ENCODE measurements at regions not wholly inside any gene's neighbourhood (a gene's known extent, or its start where the extent isn't known, plus 50 kb on each side); places are given as distances from the start of the nearest gene placed in this dataset.
A peak's percentile ranks its signal among the peaks of the same experiment; 100 is the strongest.

DNA sequence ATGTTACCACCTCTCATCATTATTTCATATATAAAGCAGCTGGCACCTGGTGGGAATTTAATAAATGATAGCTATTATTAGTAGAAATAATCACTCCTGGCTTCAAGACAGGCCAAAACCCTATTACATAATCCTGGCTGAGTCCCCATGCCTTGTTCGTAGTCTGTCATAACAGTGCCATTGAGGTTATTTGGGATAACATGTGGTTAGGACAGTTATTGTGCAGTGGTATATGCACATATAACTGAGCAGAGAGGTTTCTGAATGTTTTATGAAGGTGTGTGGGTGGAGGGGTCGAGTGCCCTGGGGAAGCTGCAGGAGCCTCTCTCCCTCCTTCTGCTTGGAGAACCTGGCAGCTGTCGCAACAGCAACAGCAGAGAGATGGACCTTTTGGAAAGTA, 162.4 kb upstream of the NABP1 start:
- no peak for DNase-seq

DNA sequence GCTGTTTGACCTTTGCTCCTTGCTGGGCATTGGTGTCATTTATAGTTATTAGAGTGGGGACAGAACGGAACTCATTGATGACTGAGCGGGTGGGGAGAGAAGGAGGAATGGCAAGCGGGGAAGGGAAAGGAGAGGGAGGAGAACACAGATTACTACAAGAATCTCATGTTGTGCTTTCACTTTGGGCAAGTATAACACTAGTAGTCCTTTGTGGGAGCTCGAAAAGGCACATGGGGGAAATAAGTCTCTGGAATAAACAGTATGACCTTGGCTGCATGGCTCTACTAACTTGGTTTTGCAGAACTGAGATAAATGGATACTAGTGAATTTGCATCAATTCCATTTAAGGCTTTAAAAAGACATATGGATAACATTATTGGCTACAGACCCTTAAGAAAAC, 161.7 kb upstream of the NABP1 start:
- no peak for DNase-seq

DNA sequence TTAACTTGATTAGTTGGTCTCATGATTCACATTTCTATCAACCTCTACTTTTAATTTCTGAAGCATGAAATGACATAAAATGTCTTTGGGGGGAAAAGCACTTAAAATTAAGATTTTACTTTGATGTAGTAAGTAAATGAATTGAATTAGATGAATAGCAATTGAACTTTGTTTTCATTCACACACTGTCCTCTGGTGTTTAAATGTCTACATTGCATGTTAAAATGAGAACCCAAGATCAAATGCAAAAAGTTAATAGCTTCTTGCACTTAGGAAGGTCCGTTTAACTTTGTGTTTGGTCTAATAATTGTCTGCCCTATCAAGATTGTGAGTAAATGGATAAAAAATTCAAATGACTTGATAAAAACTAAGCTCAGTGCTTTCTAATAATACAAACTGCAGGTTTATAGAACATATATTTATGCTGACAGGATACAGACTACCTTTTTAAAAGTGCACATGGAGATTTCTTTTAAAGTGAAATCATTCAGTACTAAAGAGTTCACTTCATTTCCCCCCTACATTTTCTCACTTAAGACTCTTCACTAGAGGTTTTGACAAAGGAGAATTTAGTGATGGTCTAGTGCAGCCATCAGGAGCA, 156.2 kb upstream of the NABP1 start:
- peak; percentile 9 for DNase-seq

DNA sequence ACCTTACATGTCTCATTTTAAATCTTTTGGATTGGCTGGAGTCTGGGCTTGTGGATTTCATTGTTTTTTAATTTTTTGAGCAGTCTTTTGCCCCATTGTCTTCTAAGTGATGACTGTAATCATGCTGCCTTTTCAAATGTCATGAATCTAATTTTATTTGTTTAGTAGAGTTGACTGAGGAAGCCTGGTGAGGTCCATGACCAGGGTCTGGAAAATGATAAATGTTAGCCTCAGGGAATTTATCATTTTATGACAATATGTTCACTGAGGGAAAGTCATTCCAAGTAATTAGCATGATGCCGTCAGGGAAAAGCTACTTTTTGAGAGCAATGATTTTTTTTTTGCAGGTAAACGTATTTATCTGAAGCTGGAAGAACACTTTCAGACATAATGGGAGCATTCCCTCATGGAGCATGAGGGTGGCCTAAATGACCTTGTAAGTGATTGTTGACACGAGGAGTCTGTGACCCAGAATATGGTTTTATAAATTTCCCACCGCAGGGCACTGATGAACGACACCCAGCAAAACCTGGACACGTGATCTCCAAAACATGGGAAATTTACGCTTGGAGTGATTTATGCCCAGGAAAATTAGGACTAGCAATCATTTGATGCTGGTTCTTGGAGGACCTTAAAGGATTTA, 155.3 kb upstream of the NABP1 start:
- DNase-seq, result no peak

DNA sequence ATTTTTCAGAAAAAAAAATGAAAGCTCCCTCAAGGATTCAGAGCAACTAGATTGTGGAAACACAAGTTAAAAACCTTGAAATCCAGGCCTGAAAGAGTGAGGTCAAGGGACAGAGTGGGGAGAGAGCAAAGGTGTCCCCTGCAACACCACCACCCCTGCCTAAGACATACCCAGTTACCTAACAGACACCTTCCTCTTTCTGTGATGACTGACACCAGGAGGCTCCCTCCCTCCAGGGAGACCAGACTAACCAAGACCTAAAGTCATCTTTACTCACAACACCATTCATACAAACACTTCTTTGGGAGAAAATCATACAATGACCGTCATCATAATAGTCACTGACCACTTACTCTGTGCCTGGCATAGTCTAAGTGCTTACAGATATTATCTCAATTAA, 151.8 kb upstream of the NABP1 start:
- no peak for DNase-seq

DNA sequence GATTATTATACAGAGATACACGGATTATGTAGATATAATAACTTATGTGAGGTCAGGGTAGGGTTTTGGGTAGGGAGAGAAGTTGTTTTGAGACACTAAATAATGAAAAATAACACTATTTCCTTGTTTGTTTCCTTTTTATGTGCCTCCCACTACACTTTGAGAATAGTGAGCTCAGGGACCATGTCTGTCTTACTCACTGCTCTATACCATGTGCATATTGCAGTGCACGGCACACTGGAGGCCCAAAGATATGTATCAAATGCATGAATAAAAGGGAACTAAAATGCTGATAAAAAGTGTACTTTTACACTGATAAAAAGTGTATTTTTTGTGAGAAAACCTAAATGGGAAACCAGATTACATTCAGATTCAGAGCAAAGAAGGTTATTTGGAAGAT, 151.4 kb upstream of the NABP1 start:
- DNase-seq, result no peak

DNA sequence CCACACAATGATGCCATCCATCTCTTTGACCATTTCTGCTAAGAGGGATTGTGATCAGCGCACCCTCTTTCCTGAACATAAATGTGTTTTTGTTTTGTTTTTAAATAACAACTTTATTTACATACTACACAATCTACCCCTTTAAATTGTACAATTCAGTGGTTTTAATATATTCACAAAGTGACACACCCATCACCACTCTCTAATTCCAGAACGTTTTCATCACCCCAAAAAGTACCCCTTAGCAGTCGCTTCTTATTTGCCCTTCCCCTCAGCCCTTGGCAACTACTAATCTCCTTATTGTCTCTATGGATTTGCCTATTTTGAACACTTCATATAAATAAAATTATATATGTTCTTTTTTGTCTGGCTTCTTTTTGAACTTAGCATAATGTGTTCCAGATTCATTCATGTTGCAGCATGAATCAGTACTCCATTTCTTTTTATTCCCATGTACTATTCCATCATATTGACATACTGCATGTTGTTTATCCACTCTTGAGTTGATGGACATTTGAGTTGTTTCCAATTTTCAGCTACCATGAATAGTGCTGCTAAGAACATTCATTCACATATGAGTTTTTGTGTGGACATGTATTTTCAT, 150.9 kb upstream of the NABP1 start:
- no peak for DNase-seq

DNA sequence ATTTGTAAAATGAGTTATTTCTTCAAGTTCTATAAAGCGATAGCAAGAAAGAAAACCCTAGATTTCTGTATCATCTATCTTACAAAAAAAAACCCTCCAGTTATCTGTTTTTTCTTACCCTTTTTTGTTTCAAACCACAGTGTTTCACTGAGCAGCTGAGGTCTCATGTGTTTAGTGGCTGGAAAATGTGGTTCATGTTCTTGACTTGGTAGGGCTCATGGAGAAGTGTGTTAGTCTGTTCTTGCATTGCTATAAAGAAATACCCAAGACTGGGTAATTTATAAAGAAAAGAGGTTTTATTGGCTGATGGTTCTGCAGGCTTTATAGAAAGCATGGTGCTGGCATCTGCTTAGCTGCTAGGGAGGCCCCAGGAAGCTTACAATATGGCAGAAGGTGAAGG, 147.3 kb upstream of the NABP1 start:
- no peak for DNase-seq

DNA sequence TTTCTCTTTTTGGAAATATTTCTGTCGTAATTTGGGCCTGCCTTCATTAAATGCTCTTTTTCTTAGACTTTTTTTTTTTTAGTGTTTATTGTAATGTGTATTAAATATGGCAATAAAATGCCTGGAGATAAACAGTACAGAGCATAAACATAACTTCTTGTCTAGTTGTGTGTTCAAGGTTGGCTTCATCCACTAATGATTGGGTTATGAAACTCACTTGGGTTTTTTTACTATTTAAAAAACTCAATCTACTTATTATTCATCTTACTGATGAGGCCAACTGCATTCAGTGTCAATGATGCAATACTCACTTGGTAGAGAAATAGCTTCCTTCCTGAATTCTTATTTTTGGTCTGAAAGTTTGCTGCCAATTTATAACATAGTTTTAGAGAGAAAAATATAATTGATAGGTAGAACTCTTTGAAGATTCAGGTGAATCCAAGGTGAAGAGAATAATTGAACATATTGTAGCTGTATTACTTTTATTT, 144.2 kb upstream of the NABP1 start:
- DNase-seq, result no peak

DNA sequence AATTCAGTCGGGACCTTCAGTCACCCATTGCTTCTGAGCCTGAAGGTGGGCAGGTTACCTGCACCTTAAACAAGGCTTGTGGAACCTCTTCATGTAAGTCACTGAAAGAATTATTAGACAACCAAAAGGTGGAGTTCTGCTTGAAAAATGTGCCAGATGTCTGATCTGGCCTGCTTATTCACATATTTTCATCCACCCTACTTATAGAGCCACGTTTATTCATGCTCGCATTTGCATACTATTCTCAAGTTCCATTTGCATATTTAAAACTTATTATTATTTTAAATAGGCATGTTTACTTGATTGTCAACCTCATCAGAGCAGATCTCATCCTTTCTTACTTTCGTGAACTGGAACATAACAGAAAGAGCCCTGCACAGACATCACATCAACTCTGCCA, 140.0 kb upstream of the NABP1 start:
- no peak for DNase-seq

DNA sequence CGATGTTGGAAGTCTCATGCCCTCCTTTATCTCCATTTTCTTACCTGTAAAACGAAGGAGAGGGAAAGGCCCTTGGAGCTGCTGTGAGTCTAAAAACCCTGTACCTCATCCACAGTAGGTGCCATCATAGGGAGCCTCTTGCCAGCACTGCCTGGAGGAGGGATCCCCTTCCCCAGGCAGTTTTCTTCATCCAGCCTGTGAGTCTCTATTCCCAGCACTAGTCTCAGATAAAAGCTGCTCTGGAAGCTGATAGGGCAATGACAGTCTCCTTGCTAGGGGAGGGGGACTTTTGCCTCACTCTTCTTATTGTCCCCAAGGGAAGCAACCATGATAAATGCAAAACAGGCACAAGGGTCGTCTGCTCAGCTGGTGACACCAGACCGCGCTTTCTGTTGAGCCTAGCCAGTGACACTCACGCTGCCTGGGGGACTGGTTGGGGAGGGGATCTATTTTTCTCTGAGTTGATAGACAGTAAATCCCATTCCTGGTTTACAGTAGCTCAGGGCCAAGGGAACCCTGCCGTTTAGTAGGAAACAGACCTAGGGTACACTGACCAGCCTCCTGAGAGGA, 139.5 kb upstream of the NABP1 start:
- no peak for DNase-seq

DNA sequence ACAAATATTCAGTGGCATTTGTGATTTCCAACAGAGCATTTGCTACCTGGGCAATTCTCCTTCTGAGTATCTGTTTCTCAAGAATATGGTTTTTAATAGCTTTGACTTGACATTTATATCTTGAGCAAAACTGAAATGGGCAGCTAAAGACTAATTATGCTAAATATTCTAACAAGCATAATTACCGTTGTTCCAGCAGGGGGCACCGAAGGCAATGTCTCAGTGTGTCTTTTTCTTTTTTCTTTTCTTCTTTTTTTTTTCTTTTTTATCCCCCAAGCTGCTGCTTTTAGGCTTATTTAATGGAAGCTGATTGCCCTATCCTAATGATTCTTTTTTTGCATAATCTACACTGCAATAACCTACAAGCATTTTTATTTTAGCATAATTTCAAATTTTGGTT, 138.9 kb upstream of the NABP1 start:
- DNase-seq, result peak; percentile 24

DNA sequence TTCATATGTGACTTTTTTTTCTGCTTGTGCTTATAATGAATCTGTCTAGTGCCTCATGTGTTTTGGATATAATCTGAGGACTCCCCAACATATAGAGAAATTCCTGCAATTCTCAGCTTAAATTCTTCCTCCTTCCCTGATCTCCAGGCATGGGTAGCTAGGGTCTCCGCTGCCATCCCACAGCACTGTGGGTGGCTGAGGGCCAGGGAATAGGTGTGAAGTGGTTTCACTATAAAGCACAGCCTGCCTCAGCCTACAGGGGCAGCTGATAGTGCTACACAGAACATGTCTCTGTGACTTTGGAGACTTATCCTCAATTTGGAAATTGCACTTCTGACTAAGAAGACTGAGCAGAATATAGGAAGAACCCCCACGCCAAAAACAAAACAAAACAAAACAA, 137.3 kb upstream of the NABP1 start:
- DNase-seq, result no peak

DNA sequence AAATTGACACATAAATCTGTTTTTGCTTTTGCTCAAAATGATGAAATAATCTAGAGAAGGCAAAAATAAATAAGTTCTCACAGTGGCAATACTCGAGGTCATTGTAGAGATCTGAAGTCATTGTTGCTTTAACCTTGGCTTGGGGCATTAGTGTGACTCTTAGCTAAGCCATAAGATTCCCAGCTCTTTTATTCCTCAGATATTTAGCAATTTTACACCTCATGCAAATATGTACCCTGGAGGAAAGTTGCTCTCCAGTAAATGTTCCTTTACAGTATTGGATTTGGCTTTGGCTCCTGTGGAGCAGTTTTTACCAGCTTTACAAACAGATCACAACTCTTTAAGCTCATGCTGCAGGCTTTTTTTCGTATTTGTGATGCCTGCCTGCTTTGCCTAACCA, 134.2 kb upstream of the NABP1 start:
- no peak for DNase-seq

DNA sequence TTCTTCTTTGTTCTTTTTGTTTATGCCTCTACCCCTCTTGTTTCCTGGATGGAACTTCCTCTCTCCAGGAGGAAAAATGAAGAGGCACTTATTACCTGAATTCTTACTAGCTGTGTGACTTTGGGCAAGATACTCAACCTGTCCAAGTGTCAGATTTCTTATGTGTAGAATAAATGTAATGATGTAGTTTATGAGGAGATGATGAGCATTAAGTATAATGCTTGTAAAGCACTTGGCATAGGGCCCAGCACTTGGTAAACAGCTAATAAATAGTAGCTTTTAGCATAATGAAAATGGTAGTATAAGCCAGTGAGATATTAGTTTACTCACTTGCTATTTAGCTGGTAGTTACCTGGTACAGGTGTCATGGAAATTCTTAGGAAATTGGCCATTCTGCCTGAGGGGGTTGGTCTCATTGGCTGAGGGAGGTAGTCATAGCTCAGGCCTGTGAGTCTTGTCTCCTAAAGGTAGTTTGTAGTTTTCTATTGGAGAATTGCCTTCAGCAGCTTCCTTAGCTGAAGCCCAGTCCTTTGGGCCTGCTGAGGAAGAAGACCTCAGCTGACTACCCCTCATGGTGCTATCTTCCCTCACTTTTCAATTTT, 133.4 kb upstream of the NABP1 start:
- peak; percentile 92 for DNase-seq

DNA sequence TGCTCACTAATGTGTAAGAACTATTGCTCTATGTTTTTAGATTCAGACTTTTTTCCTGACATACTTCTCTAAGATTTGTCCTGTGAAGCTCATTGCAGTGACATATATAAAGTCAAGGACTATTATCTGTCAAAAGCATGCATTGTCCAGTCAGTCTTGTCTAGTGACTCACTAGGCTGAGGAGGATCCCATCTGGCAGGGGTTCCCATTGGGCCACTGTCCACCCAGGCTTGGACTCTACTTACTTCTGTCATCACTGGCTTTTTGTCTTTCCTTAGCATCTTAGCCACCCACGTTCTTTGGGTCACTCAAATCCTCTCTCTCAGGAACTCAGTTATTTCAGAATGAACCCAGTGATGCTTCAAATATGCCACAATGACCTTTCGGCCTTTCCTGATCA, 132.6 kb upstream of the NABP1 start:
- DNase-seq, result no peak

DNA sequence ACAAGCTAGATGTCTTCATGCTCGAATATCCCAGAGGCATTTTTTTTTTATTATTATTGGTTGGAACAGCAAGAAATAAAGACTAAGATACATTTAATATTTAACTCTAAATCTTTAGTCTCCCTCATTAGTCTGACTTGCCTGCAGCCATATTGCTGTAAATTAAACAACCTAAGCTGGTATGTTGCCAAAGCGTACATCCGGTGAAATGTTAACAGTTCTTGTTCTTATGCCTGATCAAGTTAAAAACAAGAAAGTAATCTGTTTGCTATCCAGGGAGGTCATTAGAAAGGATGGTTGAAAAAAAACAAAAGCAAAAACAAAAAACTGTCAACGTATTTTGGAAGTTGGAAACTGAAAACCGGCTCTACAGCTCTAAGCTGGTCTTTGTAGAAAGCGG, 125.9 kb upstream of the NABP1 start:
- peak; percentile 59 for DNase-seq

DNA sequence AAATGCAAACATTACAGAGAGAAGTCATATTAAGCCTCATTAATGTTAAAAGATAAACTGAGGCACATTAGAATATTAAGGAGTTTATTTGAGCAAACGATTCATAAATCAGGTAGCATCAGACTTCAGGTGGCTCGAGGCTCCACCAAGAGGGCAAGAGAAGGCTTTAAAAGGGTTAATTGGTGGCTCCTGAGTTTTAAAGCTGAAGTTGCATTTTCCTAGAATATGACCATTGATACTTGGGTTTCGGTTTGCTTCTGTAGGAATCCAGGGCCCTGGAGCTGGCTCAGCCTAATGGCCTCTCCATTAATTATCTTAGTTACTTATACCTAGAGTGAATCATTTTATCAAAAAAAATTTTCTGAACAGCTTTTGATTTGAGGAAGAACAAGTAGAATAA, 123.7 kb upstream of the NABP1 start:
- no peak for DNase-seq

DNA sequence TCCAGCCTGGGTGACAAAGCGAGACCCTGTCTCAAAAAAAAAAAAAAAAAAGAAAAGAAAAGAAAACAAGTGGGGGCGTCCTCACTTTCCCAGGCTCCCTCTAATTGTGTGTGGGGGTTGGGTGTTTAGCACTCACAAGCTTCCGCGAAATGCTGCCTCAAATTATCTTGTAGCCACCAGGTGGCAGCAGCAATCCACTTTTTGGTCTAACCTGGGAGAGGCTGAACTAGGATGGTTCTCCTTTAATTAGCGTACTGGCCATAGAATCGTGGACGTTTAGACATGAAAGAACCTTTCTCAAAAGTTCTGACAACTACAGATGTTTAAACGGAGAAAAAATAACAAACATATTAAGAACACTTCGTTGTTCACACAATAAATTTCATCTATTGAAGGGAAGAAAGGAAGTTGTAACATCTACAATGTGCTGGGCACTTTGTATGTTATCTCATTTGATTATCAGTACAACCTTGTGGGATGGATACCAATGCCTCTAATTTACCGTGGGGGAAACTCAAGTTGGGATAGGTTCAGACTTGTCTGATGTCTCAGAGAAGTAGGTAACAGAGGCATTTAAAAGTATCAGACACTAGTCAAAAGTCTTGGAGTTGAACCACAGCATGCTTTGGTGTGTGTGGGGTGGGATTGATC, 122.7 kb upstream of the NABP1 start:
- DNase-seq, result peak; percentile 65

DNA sequence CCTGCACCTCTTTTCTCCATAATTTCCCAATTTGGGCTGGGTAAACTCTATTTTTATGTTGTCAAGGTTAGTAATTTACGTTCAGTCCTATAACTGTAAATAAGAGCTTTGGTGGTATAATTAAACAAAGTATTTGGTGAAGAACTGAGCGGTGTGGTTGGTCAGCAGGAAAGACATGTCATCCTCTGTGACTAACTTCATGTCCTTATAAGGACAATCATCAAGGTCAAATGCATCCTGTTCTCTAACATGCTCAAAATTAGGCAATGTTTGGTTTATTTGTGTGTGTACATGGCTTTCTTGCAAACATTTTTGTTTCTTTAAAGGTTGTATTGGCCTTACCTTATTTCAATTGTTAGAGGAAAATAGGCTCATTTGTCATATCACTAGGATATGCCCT, 121.5 kb upstream of the NABP1 start:
- DNase-seq, result no peak

DNA sequence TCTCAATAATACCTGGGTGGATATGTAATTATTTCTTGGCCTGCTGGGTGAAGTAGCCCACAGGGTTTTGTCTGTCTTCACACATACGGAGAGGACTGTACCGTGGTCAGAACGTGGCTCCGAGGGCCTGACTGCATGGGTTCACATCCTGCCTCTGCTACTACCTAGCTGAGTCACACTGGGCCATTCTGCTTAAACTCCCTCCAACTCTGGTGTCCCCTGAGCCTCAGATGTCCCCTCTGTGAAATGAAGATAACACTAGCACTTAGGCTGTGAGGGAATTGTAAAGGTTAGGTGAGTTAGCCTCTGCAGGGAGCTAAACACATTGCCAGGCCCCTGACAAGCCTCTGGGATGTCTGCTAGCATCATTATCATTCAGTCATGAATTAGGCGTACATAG, 120.1 kb upstream of the NABP1 start:
- no peak for DNase-seq

DNA sequence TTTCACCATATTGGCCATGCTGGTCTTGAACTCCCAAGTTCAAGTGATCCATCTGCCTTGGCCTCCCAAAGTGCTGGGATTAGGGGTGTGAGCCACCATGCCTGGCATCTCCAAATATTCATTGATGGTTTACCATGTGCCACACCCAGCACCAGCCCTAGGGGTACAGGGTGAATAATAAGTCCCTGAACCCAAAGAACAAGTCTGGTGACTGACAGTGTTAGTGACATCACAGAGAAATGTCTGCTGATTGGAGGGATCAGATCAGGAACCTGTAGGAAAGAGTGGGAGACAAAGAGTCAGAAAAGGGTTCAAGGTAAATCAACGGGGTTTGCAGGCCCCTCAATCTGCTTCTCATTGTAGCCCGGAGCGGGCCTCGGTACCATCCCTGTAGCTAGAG, 118.4 kb upstream of the NABP1 start:
- DNase-seq, result no peak

DNA sequence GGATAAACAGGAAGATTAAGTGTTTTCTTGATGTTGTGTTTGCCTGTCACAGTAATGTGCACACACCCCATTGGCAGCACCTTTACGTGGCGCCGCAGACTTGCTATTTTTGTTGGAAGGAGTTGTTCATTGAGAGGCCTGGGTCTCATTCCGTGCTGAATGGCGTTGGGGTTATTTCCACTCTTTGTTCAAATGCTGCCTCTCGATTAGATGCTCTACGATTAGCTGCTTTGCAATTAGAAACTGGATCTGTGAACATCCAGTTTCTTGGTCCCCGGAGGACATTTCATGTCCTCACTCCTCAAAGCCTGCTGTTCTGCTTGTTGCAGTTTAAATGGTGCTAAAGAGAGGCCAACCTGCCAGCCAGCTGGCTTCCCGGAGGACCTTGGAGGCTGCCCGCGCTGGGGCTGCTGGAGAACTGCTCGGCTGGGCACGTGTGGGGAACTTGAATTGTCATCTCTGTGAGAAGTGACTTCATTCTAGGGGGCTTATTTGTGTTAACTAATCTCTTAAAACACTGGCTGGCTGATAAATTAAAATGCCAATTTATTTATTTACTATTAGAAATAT, 117.4 kb upstream of the NABP1 start:
- no peak for DNase-seq
